HG03039 (cell line): ENCODE measurements at regions not wholly inside any gene's neighbourhood (a gene's known extent, or its start where the extent isn't known, plus 50 kb on each side); places are given as distances from the start of the nearest gene placed in this dataset.
"Not testable (repeated sequence)": the region's sequence is repeated elsewhere in the genome, so short reads cannot be mapped to it uniquely, and the experiment has no call there.

Experiments
- ATAC-seq: cut with Tn5 transposase; IDR thresholded peaks from one replicate; pipeline ENCODE4 v1.9.1; 2021; ENCODE audit warnings: mild to moderate bottlenecking, moderate library complexity; ENCODE audit not compliant: unreplicated experiment

- ATAC-seq: not testable (repeated sequence)
These were observed 85.1 kb upstream of the MAP4 start for GRCh38 chr3:48101301-48101650.

GRCh38 chr3:48092270-48092669, 76.1 kb upstream of the MAP4 start:
- ATAC-seq: no peak

- ATAC-seq: no peak
These were observed 74.1 kb upstream of the MAP4 start for GRCh38 chr3:48090166-48090939.

- peak; percentile 86 for ATAC-seq
These were observed 72.7 kb upstream of the MAP4 start for GRCh38 chr3:48088749-48089466.

- ATAC-seq: no peak
These were observed 72.0 kb upstream of the MAP4 start for GRCh38 chr3:48088056-48088748.

- ATAC-seq: no peak
These were observed 70.5 kb upstream of the MAP4 start for GRCh38 chr3:48086705-48087104.

- ATAC-seq: no peak
These were observed 68.7 kb upstream of the MAP4 start for GRCh38 chr3:48084929-48085328.

- ATAC-seq: no peak
These were observed 68.0 kb upstream of the MAP4 start for GRCh38 chr3:48084170-48084569.

GRCh38 chr3:48082580-48083184, 66.5 kb upstream of the MAP4 start:
- no peak for ATAC-seq

GRCh38 chr3:48077815-48078214, 61.6 kb upstream of the MAP4 start:
- no peak for ATAC-seq

- no peak for ATAC-seq
These were observed 53.8 kb upstream of the MAP4 start for GRCh38 chr3:48070030-48070429.

GRCh38 chr3:48069339-48069738, 53.1 kb upstream of the MAP4 start:
- no peak for ATAC-seq

GRCh38 chr3:48068886-48069285, 52.7 kb upstream of the MAP4 start:
- ATAC-seq: no peak

- ATAC-seq: not testable (repeated sequence)
These were observed 52.1 kb upstream of the MAP4 start for GRCh38 chr3:48068320-48068719.

GRCh38 chr3:48067271-48067670, 51.1 kb upstream of the MAP4 start:
- ATAC-seq: no peak
